Femur (tissue), 1 donor: ENCODE measurements at regions not wholly inside any gene's neighbourhood (a gene's known extent, or its start where the extent isn't known, plus 50 kb on each side); places are given as distances from the start of the nearest gene placed in this dataset.
"Not testable (repeated sequence)": the region's sequence is repeated elsewhere in the genome, so short reads cannot be mapped to it uniquely, and the experiment has no call there.

Source experiments
- DNase-seq: peaks from one replicate; pipeline ENCODE4 v3.0.0-alpha.2; 2017

DNA sequence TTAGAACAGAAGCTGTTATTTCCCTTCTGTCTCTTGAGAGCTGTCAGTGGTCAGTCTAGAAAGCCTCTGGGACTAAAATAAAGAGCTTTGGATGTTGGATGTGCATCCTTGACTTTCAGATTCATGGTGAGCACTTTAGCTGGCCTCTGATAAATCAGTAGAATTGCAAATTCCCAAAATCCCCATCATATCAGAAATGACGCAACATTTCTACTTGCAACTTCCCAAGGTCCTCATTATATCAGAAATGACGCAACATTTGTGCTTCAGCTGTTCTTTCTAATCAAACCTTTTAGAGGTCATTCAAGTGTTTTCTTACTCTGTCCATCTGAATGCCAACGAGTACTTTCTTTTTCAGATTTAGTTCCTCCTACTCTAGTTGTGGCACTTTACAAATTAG, 167.3 kb upstream of the MOCS2 start:
- DNase-seq: no peak

DNA sequence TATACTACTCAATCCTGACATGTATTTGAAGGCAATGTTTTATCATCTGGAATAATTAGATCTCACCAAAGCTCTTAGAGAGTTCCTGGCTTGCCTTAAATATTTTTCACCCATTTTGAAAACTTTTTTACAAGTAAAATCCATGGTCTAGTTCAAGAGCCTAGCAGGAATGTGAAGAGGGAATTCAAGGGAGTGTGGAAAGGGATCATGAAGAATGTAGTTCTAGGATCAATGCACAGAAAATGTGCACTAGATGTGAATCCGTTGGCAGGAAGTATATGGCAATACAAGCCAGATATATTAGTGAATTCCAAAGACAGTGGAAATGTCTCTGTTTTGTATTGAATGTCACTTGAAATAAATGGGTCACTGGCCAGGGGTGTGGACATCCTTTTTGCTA, 167.9 kb upstream of the MOCS2 start:
- DNase-seq: no peak

DNA sequence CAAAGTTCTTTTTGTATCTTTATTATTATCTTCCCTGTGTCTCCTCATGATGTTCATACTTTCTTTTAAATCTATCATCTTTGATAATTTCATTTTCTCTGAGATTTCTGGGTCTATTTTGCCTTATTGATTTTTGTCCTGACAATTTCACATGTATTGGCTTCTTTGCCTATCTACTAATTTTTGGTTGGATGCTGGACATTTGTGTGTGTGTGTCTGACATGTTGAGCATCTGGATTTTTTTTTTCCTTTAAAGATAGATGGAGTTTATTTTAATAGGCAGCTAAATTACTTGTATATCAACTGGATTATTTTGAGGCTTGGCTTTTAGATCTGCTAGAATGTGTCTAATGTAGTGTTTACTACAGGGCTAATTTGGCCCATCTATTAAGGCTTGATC, 178.0 kb upstream of the MOCS2 start:
- no peak for DNase-seq

DNA sequence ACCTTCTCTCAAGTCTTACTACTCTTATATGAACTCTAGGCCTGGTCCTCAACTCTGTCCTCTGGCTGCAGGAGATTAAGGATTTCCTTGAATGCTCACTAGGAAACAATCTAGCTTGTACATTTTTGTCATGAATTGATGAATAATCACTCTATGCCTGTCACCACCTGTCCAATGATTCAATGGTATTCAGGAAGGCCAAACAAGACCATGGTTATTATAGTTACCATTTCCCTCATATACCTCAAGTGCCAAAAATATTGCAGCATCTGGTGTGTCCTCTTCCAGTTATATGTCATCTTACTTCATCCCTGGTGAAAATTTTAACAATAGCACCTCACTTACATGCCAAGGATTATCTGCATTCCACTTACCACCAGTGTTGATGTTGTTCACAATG, 179.0 kb upstream of the MOCS2 start:
- DNase-seq: no peak

DNA sequence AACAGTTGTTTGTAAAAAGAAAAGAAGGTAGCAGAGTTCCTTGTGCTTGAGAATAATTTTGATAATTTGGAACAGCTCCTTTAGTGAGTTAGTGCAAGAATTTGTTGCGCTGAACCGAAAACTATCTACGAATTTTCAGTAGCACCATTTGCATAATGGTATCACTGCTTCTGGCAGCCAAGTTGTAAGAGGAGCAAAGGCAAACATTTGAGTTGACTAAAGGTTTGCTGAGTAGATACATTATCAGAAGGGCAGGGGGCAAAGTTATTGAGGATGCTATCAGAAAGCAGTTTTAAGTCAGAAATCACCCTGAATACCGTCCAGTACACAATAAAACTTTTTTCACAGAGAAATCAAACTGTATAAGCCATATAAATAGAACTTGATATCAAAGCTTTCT, 181.5 kb upstream of the MOCS2 start:
- no peak for DNase-seq

DNA sequence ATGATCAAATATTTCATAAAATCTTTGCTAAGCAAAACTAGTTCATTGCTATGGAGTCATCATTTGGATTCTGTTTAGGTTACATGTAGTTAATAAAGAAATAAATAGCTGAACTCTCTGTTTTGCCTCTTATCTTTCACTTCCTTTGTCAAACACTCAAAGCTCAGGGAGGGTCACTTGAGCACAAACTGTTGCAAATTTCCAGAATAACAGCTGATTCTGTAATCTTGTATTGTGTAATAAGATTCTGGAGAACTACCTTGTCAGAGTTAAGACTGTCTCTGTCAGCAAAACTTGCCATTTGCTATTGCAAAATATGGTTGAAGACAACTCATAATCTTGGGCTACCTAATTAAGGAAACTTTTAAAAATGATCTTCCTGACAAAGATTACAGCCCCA, 182.0 kb upstream of the MOCS2 start:
- no peak for DNase-seq

DNA sequence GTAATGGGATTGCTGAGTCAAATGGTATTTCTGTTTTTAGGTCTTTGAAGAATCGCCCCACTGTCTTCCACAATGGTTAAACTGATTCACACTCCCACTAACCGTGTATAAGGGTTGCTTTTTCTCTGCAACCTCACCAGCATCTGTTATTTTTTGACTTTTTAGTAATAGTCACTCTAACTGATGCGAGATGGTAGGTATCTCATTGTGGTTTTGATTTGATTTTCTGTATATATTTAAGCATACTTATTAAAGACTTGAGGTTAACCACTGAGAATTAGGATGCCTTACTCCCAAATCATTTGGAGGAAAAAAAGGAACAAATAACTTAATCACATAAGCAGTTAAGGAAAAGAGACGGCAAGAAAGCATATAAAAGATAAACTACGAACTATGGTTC, 181.6 kb upstream of the FST start:
- no peak for DNase-seq

DNA sequence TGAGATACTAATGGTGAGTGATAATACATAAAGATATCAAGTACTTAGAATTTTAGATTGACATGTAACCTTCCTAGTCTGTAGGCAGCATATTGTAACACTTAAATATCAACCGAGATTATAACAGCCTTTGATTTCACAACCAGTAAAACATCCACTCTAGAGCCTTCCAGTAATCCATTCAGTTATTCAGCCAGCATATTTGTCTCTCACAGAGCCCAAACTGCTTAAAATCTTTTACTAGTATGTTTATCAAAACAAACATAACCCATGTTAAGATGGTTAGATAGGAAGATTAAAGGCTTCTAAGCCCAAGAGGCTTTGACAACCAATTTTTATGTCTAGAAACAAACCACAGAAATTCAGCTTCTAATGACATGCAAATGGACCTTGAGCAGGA, 177.9 kb upstream of the FST start:
- DNase-seq: no peak

DNA sequence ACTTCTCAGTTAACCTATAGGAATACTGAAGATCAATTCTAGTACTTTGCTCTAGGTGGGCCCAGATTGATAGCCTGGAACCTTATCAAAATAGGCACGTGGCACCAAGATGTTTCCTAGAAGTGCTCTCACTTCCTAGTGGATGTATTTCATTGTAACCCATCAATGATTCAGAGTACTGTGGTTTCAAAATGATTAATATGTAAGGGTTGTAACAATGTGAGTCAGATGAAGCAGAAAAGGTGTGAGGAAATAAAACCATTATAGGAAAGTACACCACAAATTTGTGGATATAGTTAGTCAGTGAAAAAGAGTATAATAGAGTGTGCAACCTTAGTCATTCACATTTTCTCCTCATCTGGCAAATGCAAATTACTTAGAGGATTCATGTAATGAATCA, 177.3 kb upstream of the FST start:
- DNase-seq: no peak

DNA sequence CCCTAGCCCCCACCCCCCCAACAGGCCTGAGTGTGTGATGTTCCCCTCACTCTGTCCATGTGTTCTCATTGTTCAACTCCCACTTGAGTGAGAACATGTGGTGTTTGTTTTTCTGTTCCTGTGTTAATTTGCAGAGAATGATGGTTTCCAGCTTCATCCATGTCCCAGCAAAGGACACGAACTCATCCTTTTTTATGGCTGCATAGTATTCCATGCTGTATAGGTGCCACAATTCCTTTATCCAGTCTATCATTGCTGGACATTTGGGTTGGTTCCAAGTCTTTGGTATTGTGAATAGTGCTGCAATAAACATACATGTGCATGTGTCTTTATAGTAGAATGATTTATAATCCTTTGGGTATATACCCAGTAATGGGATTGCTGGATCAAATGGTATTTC, 175.1 kb upstream of the FST start:
- not testable (repeated sequence) for DNase-seq

DNA sequence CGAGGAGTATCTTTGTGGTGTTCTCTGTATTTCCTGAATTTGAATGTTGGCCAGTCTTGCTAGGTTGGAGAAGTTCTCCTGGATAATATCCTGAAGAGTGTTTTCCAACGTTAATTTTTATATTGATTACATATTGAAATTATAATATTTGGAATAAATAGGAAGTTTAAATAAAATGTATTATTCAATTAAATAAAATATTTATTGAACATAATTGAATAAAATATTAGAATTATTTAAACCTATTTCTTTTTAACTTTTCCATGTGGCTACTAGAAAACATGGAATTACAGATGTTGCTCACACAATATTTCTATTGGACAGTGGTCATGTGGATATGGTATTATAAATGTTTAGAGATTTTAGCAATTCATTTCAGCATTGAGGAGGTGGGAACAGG, 170.8 kb upstream of the FST start:
- DNase-seq: no peak

DNA sequence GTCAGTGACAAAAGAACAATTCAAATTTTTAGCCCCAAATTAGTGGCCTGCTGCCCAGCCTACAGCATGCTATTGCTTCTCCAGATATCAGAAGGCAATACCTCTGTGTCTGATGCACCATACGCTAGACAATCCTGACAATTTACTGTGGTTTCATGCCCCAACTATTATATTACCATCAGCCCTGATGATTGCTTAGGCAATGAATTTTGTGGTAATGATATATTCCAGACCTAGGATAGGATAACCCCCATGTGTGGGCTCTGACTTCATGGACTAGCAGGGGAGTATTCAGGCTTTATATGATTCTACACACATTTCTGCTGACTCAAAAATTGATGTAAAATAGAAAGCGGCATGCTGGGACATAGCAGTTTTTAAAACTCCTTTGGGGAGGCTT, 168.7 kb upstream of the FST start:
- no peak for DNase-seq

DNA sequence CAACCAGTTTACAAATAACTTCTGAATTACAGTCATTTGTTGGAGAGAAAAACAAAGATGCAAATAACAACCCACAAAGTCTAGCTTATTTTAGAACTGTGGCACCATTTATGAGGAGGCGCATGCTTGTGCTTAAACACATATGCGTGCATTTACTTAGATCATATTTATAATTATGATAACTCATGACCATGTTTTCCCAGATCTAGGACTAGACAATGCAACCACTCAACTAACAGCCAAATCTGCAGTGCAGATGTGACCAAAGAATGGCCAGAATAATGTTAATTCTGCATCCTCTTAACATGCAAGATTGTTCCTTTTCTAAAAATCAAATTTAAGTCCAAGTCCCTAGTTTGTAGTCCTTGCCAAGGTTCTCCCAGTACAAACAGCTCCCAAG, 167.3 kb upstream of the FST start:
- no peak for DNase-seq

DNA sequence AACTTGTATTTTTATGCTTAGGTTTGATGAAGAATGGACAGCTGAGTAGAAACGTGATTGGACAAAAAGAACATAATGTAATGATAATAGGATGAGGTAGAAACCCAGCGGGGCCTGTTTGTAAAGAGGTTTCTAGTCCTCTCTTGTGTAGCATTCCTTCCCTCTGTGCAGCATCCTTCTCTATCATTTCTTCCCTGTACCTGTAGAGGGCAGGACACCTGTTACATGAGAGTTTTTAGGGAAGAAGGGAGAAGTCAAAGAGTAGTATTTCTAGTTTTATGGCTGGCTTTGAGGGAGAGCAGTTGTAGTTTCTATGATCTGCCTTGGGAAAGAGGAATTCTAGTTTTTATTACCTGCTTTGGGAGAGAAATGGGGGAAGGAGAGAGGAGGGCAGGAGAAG, 162.1 kb upstream of the FST start:
- no peak for DNase-seq

DNA sequence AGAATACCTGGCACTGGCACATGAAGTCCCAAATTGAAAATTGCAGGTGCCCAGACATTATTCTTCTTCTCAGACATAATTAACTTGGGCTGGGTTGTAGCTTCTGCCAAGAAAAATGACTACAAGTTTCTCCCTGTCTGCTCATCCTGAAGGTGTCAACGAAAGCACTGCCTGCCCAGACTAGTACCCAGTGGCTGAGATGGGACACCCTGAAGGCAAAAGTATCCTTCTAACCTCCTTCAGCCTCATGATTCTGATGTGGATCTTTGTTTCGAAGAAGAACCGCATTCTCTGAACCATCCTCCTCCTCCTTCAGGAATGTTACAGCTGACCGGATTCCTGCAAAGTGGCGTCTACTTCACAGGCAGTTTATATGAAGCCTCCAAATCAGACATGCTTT, 161.1 kb upstream of the FST start:
- no peak for DNase-seq

DNA sequence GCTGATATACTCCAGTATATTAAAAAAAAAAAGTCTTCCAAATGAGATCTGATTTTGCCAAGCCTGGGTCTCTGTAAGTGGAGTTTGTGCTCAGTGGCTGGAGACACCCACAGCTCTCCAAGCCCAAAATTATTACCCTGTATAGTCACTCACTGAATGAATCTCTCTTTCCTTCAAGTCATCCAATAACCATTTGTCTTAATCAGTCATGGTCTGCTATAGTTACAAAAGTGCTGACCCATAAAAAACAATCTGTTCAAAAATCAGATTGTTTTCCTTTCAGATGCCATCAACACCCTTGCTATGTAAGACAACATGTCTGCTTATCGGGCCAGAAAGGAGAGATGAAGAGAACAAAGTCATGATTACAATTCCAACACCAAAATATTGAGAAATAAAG, 159.4 kb upstream of the FST start:
- DNase-seq: no peak

DNA sequence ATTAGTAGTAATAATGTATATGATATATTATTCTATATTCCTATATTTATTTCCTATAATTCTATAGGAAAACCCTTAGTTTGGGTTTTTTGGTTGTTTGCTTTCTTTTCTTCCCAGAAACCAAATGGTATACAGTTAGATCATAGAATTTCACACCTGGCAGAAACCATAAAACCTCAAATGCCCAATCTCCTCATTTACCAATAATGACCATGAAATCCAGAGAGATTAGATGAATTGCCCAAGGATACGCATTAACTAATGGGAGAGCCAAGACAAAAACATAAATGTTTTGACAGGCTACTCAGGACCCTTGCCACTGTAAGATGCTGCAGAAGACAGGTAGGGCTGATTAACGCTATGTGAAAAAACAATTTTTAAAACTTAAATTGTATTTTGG, 158.7 kb upstream of the FST start:
- no peak for DNase-seq

DNA sequence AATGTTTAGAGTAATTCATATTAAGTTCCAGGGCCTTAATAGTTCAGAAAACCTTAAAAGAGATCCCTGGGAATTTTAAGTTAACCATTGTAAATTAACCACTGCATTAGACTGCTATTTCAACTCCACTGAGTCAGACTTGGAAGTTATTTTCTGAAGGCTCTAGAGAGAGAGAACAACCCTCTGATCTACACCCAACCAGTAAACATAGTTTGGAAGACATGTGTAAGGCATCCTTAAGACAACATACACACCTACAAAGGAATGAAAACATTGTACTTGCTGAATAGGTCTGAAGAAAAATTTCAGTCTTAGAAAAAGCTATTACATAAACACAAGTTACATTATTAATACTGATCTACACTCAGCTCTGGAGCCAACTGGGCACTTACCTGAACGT, 158.2 kb upstream of the FST start:
- DNase-seq: no peak

DNA sequence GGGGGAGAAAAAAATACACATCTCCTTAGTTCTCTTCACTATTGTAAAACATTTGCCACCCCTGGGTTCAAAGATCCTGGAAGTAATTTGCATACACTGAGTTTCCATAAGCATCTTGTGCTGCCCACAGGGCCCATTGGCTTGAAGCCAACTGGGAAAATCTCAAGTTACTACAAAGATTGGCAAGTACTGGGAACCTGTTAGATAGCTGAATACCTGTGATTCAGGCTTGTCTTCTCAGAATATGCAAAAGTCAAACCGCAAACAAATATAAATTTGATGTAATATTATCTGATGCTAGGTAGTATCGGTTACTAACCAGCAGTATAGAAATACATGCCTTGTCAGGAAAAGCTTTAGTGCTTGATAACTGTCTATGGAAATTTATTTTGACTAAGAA, 156.9 kb upstream of the FST start:
- DNase-seq: no peak

DNA sequence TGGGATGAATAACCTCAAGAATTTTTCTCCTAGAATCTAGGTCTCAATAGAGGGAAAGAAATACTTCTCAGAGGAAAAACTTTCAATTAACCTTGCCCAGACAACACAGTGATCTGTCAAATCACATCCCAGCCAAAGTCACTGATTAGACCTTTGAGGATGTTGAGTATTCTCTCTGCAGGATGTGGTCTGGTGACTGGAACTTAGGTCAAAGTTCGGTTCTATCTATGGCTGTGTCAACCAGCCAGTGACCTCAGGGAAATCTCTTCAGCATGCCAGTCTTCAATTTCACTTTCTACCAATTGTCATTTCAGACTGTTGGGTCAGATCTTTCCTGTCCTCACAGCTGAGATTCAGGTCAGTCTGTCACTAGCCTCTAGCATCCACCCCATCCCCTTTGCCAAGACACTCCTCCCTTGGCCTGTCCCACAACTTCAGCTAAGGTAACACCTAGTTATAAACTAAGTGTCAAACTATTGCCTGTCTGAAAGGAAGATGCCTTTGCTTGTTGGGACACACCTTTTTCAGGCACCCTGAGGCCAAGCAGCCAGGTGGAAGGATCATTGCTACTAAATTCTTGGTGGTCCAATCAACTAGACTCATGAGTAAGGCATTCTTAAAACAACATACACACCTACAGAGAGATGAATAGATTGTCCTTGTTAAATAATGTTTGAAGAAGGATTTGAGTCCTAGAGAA, 156.3 kb upstream of the FST start:
- no peak for DNase-seq

DNA sequence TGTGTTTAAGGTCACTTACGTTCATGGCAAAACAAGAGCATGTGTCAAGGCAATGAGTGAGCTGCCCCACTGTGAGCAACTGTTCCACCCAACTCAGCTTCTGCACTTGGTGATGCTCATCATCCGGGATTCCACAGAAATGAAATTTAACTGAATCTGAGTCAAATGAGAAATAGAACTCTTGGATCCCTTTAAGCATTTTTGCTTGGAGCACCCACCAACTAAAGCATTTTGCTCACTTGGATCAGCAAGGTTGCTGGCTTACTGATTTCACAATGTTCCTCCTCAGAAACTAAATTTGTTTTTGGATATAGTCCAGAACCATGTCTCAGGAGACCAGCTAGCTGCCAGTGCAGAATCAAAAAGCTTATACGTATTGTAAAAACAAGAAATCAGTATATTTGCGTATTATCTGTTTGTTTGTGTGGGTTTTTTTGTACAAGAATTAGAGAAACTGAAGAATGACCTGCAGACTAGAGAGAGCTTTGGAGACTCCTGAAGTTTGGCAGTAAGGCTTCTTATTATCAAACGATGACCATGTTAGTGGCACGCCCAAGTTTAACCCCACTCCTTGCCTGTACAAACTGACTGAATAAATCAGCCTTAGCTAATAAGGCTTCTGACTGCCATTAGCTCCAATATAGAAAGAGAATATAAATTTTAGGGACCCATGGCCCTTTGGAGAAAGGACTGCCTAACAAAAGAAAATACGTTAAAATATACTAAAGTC, 153.8 kb upstream of the FST start:
- DNase-seq: no peak

DNA sequence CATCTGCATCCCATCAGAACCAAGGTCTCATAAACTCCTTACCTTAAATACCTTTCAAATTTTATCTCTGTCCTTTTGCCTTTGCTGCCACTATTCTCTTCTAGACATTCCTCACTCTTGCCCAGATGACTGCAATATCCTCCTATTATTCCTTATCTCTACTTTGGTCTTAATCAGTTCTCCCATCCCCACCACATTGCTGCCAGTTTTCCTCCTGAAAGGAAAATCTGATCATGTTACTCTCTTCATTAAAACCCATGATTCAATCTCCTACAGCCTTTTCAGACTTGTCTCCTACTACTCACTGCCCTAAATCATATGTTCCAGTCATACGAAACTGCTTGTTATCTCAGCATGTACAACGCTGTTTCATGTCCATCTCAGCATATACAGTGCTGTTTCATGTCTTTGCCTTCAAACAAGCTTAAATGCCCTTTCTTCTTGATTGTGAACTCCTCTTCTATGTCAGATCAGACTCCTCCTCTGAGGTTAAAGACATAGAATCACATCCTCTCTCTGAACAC, 152.6 kb upstream of the FST start:
- no peak for DNase-seq

DNA sequence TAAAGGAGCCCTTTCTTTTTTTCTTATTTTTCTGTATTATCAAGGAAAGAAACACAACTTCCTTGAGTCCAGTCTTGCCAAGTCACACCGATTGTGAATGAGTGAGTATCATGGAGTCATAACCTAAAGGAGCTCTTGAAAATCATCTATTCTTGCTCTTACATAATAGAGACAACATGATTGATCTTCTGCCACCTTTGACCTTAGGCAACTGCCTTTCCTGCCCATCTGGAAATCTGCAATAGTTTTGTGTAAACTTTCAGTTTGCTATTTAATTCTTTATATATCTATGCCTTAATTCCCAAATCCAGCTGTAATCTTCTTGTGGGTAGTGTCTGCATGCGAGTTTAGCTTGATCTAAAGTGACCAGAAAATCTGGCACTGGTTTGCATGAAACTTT, 149.9 kb upstream of the FST start:
- no peak for DNase-seq

DNA sequence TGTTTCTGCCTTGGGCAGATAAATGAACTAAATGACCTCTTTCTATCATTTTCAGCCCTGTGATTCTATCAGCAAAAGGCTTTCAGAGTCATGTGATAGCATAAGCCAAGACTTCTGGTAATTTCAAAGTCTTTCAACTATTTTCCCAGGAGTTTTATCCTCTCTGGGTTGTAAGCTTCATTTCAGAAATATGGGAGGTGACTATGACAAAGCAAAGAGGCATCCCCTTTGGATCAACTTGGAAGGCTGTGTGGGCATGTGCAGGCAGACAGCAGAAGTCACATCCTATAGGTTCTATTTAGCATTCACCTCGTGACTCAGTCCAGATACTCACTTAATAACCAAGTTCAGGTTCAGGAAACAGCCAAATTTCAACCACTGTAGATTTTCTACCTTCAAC, 149.0 kb upstream of the FST start:
- no peak for DNase-seq

DNA sequence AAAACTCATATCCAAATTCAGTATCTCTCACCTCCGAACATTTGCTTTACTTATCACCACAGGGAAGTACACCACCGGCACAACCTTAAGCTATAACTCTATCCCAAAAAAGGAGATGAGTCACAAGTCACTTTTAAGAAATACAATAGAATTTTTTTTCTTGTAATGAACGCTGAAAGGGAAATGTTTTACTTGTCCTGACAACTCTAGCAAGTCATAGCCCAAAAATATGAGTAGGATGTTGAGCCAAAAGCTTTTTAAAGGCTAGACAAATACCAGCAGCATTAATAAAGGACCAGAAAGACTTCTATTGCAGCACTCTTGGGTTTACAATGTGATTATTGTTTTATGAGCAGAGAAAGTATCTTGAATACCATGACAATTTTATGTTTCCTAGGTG, 147.3 kb upstream of the FST start:
- DNase-seq: no peak
